CD4-positive, alpha-beta T cell treated with Interleukin-17A for 4 hours (primary cell): ENCODE measurements at regions not wholly inside any gene's neighbourhood (a gene's known extent, or its start where the extent isn't known, plus 50 kb on each side); places are given as distances from the start of the nearest gene placed in this dataset.
"Not testable (repeated sequence)": the region's sequence is repeated elsewhere in the genome, so short reads cannot be mapped to it uniquely, and the experiment has no call there.

Experiments used
- DNase-seq: peaks from one replicate; pipeline ENCODE4 v3.0.0-alpha.2; 2020; ENCODE audit warnings: mixed read lengths

GRCh38 chr4:141347684-141348083 lies 127.0 kb downstream of the ZNF330 start:
- DNase-seq, result no peak

GRCh38 chr4:141348125-141348524 lies 127.4 kb downstream of the ZNF330 start:
- DNase-seq, result no peak

- DNase-seq, result no peak
Observed at GRCh38 chr4:141348573-141348972, 127.9 kb downstream of the ZNF330 start.

GRCh38 chr4:141349236-141349635 lies 128.5 kb downstream of the ZNF330 start:
- DNase-seq, result no peak

- no peak for DNase-seq
Observed at GRCh38 chr4:141350122-141350905, 129.6 kb downstream of the ZNF330 start.

- no peak for DNase-seq
Observed at GRCh38 chr4:141352331-141352730, 131.6 kb downstream of the ZNF330 start.

DNA sequence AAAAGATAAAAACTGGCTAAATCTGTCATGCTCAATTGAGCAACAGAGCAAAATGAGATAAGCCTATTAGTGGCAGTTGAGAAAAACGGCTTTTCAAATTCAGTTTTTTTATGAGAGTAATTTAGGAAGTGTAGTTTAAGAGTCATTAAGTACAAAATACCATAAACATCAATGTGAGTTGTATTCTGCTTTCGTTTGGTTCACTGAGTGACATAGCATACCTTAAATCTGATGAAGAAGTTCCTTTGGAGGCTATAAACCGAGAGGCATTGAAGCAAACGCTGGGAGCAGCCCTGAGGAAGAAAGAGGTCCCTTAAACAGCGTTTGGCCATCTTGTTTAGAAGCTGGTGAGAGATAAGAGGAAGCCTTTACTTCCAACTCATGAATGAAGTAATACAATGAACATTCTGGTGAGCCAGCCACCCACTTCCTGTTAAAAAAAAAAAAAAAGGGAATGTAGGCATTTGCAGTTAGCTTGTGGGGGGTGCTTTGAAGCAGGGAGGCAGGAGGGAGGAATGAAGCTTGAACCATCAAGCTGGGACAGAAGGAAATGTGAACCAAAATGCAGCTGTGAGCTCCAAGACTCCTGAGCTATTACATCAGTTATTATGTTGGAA lies 132.3 kb downstream of the ZNF330 start:
- DNase-seq, result no peak

DNA sequence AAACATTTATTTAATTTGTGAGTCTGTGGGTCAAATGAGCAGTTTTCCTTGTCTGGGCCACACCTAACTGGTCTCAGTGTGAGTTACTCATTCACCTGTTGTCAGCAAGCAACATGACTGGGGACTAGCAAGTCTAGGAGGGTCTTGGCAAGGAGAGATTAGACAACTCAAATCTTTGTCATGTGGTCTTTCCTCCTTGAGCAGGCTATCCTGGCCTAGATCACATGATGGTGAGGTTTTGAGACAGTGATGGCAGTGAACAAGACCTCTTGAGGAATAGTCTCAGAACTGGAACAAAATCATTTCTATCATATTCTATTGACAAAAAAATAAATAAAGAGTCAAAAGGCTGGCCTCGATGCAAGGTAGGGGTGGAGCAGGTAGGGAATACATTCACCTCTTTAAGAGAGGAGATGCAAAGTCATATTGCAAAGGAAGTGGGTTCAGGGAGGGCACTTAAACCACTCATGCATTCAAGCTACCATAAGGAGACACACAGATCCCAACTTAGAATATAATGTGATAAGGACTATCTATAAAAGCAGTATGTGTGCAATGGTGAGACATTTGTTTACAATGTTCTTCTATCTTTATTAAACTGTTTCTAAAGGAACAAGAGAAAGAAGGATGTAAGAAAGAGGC lies 135.7 kb downstream of the ZNF330 start:
- DNase-seq, result no peak

DNA sequence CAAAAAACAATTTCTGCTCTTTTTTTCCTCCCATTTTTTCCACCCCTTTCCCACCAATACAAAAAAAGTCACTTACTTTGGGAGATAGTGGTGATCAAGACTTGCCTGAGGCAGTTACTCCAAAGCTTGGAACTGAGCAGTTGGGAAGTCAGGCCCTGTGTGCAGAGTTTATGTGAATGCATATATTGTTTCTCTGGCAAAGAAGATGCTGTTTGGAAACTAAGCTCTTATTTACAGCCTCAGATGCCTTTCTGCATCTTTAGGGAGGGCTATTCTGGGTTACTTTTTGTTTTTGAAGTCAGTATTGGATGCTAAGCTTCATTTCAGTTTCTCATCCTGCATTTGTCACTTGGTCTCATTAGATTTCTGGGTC lies 136.3 kb downstream of the ZNF330 start:
- DNase-seq, result no peak

DNA sequence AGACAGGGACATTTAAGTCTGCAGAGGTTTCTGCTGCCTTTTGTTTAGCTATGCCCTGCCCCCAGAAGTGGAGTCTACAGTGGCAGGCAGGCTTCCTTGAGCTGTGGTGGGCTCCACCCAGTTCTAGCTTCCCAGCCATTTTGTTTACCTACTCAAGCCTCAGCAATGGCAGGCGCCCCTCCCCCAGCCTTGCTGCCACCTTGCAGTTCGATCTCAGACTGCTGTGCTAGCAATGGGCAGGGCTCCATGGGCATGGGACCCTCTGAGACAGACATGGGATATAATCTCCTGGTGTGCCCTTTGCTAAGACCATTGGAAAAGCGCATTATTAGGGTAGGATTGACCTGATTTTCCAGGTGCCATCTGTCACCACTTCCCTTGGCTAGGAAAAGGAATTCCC lies 147.5 kb downstream of the ZNF330 start:
- not testable (repeated sequence) for DNase-seq

GRCh38 chr4:141371206-141371605 lies 150.5 kb downstream of the ZNF330 start:
- DNase-seq, result no peak

DNA sequence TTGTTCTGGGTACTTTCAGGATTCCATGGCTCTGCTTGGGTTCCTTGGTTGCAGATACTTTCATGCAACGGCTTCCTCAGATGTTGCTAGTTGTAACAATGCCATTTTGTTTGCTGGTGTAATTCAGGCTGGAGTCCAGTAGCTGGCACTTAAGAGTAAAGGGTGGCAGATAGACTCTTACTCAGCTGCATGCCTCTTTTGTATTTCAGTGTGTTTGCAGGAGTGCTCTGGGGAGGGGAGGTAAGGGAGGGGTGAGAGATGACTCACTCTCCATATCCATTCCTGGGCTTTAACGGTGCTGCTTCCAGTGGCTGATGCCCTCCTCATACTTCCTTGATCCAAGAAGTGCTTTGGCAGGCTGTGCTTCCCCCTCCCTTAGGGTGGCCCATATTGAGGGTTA lies 155.2 kb downstream of the ZNF330 start:
- DNase-seq, result no peak

DNA sequence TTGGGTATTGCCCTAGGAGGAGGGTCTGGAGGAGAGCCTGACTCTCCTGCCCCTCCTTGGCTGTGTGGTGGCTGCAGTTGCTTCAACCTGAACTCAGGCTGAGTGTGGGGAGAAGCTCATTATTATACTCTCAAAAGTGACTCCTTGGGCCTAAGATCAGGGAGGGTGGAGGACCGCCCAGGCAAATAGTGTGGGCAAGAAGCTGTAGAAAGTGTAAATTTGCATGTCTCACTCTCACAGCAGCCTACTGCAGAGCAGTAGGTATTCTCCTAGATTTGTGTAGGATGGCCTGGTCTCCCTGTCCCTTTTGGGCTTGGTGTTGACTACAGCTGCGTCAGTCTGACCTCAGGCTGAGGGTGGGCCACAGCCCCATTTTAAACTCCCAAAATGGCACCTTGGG lies 156.1 kb downstream of the ZNF330 start:
- no peak for DNase-seq

- DNase-seq, result no peak
Observed at GRCh38 chr4:141387299-141387698, 166.6 kb downstream of the ZNF330 start.

DNA sequence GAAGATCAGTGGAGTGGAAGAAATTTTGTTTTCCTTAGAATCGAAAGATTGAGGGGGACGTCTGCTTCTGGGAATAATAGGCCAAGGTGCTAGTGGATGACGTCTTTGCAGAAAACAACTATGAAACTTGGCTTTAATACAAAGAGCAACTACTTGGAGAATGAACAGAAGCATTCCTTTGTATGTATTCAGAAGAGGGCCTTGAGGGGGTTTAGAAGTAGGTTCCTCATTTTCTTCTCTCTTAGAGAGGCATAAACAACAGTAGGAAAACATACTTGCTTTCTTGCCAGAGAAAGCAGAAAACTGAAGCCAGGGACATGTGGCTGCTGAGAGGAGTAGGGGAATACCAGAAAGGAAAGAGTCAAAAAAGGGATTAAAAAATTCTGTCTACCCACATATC lies 167.8 kb downstream of the ZNF330 start:
- DNase-seq, result no peak

DNA sequence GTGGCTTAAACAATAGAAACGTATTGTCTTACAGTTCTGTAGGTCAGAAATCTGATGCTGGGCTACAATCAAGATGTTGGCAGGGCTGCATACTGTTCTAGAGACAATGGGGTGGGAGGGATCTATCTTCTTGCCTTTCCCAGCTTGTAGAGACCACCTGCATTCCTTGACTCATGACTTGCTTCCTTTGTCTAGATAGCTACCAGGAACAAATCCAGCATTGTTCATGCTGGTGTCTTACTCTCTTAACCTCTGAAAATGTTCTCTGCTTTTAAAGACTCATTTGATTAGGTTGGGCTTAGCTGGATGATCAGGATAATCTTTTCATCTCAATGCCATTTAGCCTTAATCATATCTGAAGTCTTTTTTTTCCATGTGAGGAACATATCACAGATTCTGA lies 169.0 kb downstream of the ZNF330 start:
- DNase-seq, result no peak

- no peak for DNase-seq
Observed at GRCh38 chr4:141390571-141390970, 169.9 kb downstream of the ZNF330 start.

- no peak for DNase-seq
Observed at GRCh38 chr4:141391293-141391692, 170.6 kb downstream of the ZNF330 start.

DNA sequence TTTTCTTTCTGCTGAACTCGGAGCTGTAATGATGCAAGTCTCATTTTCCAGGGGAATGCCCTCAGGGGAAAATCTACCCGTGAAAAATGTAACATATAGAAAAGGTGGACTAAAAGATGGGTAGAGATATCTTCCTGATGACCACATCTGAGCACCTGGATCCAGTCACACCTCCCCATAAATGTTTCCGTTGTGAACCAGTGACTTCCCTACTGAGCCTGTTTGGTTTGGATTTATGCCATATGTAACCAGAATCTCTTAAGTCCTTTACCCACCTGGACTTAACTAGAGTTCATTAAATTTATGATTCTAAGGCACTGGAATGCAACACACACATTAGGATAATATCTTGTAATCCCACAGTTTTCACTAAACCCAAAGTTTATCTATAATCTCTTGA lies 171.1 kb downstream of the ZNF330 start:
- DNase-seq, result no peak

DNA sequence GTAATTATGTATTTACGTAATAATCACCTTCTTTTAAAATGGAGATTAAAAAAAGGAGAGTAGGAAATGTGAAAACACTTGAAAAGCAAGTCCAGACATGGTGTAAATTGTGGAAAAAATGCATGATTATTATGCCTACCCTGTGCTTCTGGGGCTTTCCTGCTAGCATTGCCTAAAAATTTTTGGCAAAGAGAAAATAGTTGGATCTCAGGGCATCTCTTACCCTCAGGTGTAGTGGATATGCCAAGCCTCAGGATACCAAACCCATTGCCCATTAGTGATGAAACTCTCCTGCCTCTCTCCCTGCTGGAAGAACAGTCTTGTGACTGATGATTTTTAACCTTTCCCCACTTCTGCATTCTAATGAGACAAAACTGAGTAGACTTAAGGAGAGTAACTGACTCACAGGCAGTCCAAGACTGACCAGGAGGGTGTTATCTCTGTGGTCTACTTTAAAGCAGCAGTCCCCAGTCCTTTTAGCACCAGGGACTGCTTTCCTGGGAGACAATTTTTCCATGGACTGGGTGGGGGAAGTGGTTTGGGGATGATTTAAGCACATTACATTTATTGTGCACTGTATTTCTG lies 174.6 kb downstream of the ZNF330 start:
- DNase-seq, result no peak

DNA sequence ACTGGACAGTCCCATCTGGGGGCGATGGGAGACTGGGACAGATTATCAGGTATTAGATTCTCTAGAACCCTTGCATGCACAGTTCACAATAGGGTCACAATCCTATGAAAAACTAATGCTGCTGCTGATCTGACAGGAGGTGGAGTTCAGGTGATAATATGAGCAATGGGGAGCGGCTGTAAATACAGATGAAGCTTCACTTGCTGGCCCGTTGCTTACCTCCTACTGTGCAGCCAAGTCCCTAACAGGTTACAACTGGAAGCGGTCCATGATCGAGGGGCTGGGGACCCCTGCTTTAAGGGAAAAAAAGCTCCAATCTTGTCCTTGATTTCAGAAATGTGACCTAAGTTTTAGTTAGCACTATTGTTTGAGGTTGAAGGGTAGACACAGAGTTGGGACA lies 175.2 kb downstream of the ZNF330 start:
- no peak for DNase-seq

DNA sequence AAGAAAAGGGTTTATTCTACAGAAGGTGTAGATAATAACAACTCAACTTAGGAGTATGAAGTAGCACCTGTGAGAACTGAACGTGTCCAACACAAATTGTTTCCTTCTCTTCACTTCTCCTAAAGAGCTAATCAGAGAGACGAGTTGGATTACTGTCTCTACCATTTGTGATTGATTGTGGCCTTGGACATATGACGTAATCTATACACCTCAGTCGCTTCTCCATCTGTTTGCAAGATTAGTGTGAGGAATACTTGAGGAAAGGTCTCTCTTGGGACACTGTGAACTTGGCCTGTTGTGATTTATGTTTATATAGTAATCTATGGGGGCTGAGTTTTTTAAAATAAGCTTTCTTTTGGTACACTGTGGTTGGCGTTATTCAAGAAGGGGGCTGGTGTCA lies 182.0 kb downstream of the ZNF330 start:
- no peak for DNase-seq

GRCh38 chr4:141403782-141404181 lies 183.1 kb downstream of the ZNF330 start:
- DNase-seq, result no peak

GRCh38 chr4:141406237-141406636 lies 185.5 kb downstream of the ZNF330 start:
- no peak for DNase-seq
